ENCODE measurements at regions not wholly inside any gene's neighbourhood (a gene's known extent, or its start where the extent isn't known, plus 50 kb on each side); places are given as distances from the start of the nearest gene placed in this dataset.

DNA sequence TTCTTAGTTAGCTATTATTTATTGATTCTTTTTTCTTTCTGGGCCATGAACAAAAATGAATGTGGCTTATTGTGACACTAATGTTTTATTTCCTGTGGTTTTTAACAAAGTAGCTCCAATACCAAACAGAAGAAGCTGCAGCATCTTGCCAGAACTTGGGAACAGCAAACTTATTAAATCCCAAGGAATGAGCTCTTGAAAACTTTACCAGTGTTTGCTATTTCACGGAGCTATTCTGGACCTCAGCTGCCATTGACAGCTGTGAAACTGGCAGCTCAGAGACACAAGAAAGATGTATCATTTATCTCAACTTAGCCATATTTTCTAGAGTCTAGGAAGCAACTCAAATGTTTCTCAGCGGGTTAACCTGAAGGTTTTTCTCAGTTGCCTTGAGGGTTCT is 91.0 kb upstream of the NEUROD1 start:
- DNase-seq (ENCODE audit: extremely low read depth in 1 of 4, low spot score in 3 of 4) (no peak), FAIRE-seq (no peak), ATAC-seq (no peak)
- in situ Hi-C loops (cut with MboI) (no loop called here), intact Hi-C loops (cut with micrococcal nuclease) (no loop called here)
- 3% methylated on average over 2 of the region's 2 CpGs for WGBS (ENCODE audit: insufficient coverage, low coverage, missing lambda C conversion rate)
- no peaks in the 10 kb centered on the region for H3K9me3 ChIP-seq (replicated peaks; ENCODE audit: control insufficient read depth, insufficient read depth, low read depth, low read length)
- no peaks in the 10 kb centered on the region for H3K27me3 ChIP-seq (ENCODE audit: control insufficient read depth in 2 of 2, insufficient read depth in 2 of 2, low read length in 2 of 2)
- no peak overlapping the region for H3K4me2 ChIP-seq (ENCODE audit: insufficient read depth, low read length)
- CTCF ChIA-PET (ENCODE audit: low intra/inter-chr PET ratio), result no interaction called here
- POLR2A ChIA-PET, result no interaction called here
- H3K9ac ChIP-seq (ENCODE audit: insufficient read depth in 1 of 2, low read depth in 2 of 2, low read length in 2 of 2), result no peak overlapping the region
- no peak overlapping the region for H3K27ac ChIP-seq (ENCODE audit: extremely low read depth, low read depth, low read length)
- no peaks in the 10 kb centered on the region for H3K79me2 ChIP-seq (ENCODE audit: control insufficient read depth, insufficient read depth, low read length)
- no peak overlapping the region for H2AFZ ChIP-seq (ENCODE audit: low read depth, low read length)
- BruUV-seq (replicated peaks), result no TSS peak
- H4K20me1 ChIP-seq (replicated peaks; ENCODE audit: control insufficient read depth, insufficient read depth, low read length), result no peaks in the 10 kb centered on the region
- no peaks in the 10 kb centered on the region for H3K4me1 ChIP-seq (replicated peaks in 1 of 2; ENCODE audit: control insufficient read depth in 2 of 2, insufficient read depth in 2 of 2, low read length in 2 of 2)
- no peaks in the 10 kb centered on the region for H3K36me3 ChIP-seq (ENCODE audit: control insufficient read depth, insufficient read depth, low read length)
- no peak for TF ChIP-seq IRF9 (tag; IDR thresholded peaks at IDR 0.05)
- no peak for TF ChIP-seq ELK3 (CRISPR knock-in tag; IDR thresholded peaks at IDR 0.05)
- no peak for TF ChIP-seq CXXC5 (CRISPR knock-in tag; IDR thresholded peaks at IDR 0.05)
- TF ChIP-seq CTCFL (IDR thresholded peaks at IDR 0.05; ENCODE audit: borderline replicate concordance, insufficient read depth, low read depth, low read length, poor library complexity, severe bottlenecking), result no peak
- no peak for TF ChIP-seq FOXP1 (CRISPR knock-in tag; IDR thresholded peaks at IDR 0.05)
- H3K9me1 ChIP-seq (ENCODE audit: control insufficient read depth, insufficient read depth, low read length), result no peaks in the 10 kb centered on the region
- no peak overlapping the region for H3K4me3 ChIP-seq
